GM18511 (cell line): ENCODE measurements at regions not wholly inside any gene's neighbourhood (a gene's known extent, or its start where the extent isn't known, plus 50 kb on each side); places are given as distances from the start of the nearest gene placed in this dataset.
A peak's percentile ranks its signal among the peaks of the same experiment; 100 is the strongest.

ENCODE experiments used
- ATAC-seq: cut with Tn5 transposase; IDR thresholded peaks from one replicate; pipeline ENCODE4 v1.9.1; 2021; ENCODE audit warnings: mild to moderate bottlenecking, moderate library complexity; ENCODE audit not compliant: unreplicated experiment

DNA sequence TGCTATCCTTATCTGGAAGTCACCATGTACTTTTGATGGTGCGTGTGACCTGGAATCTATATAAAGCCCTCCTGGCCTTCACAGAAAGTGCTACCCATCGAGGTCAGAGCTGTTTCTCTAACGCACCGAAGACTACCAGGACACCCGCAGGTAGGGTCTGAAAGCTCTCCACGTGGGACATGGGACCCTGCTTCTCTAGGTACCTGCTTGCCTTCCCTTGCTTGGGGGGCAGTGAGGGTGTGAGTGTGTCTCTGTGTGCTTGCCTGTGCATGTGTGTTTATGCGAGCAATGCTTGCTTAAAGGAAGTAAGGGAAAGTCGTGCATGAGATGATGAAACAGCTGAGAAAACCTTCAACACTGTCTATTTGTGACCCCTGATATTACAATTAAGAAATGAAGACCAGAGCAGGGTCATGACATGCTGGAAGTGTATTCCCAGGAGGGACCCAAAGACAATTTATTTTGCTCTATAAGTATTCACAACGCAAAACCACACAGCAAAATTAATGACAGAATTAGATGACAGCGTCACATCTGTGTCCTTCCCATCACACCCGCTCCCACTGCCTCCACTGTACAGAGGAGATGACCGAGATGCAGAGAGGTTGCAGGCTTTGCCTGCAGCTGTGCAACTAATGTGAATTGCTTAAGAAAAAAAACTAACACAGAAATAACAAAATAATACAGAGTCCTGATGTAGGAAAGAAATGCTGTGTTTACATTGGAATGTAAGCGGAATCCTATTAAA lies 76.4 kb upstream of the HELT start:
- no peak for ATAC-seq

DNA sequence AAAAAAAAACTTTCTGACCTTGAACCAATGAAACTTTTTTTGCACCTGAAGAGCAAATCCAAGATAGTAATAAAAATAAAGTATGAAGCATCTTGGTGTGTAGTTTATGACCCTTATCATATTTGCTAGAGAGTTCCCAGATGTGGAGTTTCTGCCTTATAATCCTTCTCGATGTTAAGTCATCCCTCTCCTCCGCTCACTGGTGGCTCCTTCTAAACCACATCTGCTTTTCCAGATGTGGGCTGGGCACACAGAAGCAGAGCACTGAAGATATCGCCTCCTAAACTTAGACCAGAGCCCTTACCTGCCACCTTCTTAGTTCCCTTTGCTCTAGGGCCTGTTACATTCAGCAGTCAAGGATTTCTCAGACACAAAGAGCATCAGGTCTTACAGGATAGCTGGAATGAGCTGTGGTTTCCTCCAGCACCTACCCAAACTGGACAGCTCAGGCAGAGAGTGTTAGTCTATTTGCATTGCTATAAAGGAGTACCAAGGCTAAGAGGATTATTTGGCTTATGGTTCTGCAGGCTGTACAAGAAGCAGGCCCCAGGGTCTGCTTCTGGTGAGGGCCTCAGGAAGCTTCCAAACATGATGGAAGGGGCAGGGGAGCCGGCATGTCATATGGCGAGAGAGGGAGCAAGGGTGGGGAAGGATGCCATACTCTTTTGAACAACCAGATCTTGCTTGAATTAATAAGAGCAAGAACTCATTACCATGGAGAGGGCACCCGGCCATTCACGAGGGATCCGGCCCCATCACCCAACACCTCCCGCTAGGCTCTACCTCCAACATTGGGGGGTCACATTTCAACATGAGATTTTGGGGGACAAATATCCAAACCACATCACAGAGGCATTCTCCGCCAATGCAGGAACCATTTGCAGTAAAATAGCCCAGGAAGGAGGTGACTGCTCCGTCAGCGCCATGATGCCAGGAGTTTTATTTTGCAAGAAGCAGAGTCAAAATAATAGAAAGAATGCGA lies 75.6 kb upstream of the HELT start:
- no peak for ATAC-seq

DNA sequence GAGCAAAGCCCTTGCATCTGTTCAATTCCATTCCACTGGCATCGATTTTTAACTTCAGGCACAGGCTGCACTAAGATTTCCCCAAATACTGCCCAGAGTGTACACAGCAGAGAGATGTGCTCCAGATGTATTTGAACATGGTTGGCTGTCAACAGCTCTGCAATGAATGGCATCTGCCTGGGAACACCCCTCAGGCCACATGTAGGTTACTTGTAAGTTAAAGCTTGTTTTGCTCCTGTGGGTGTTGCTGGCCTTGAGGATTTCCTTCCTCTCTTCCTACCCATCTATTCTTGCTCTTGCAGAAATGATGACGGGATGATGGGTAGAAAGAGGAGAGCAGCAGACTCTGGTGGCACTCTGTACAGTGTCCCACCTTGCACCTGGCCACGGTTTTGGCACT lies 69.3 kb upstream of the HELT start:
- ATAC-seq, result no peak

DNA sequence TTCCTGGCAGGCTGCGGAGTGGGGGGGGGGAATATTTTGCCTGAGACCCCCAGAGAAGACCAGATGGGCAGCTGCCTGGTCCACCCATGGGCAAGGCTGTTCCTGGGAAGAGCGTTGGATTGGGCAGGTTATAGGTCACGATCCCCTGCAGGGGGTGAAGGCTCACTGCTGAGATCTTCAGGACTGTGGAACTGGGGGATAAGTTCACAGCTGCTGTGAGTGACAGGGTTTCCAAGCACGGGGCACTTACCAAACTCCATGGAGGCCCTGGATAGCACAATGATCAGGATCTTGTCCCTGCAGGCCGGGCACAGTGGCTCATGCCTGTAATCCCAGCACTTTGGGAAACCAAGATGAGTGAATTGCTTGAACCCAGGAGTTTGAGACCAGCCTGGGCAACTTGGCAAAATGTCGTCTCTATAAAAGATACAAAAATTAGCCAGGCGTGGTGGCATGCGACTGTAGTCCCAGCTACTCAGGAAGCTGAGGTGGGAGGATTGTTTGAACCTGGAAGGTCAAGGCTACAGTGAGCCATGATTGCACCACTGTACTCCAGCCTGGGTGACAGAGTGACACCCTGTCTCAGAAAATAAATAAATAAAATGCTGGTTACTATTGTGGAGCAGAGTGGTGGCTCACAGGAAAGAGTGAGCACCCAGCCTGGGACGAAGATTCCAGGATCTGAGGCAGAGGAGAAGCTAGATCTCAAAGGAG lies 68.0 kb upstream of the HELT start:
- ATAC-seq, result no peak

DNA sequence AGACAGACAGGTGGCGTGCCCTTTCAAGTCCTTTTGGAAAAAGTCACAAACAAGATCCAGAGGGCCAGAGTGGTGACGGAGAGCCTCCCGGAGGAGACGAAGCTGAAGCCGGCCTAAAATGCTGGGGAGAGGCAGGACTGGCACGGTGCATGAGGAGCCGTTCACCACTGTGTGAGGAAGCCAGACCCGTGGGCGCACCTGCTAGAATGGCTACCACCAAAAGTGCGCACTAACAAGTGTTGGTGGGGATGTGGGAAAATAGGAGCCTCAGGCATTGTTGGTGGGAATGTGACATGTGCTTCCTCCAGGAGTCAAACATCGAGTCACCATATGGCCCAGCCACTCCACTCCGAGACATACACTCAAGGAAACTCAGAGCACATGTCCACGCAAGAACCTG lies 67.4 kb upstream of the HELT start:
- no peak for ATAC-seq

DNA sequence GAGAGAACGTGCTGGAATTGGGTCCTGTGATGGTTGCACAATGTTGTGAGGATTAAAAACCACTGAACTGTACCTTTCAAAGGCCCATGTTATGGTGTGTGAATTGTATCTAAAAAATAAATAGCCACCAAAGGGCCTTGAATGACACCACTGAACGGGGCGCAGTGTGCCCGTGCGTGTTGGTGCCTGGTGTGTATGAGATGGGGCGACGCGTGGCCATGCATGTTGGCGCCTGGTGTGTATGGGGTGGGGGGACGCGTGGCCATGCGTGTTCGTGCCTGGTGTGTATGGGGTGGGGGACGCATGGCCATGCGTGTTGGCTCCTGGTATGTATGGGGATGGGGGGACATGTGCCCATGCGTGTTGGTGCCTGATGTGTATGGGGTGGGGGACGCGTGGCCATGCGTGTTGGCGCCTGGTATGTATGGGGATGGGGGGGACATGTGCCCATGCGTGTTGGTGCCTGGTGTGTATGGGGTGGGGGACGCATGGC lies 66.6 kb upstream of the HELT start:
- ATAC-seq, result no peak

DNA sequence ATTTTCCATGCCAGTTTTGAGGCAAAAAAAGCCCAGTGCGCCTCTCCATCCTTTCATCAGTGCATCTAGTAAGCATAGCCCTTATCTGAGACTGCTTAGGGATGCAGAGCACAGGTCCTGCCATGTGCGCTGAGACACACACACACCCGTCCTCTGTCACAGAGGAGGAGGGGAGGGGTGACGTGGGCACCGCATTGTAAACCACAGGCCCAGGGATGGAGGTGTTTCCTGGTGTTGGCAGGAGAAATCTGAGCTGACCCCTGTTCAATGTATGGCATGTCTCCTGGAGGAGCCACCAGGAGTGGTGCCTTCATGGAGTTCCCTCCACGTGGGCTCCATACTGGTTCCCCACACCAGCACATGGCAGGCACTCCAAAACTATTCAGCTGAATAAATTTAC lies 65.8 kb upstream of the HELT start:
- ATAC-seq, result no peak

DNA sequence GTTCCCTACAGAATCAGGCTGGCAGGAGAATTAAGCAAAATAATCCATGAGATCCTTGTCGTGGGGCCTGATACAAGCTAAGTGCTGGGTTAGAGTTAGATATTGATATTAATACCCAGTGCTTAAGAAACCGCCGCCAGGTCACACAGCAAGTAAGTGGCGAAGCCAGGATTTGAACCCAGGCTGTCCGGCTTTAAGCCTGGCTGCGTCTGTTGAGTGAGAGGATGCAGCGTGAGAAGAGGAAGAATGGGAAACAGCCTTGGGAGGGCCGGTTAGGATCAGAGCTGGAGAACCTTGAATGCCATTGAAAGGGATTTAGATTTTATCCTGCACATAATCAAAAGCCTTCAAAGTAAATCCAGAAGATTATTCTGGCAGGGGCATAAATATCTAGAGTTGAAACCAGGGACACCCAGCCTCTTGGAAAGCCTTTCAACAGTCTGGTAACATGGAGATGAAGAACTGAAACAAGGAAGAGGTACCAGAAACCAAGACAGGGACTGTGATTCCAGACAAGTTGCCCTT lies 64.8 kb upstream of the HELT start:
- ATAC-seq, result no peak

DNA sequence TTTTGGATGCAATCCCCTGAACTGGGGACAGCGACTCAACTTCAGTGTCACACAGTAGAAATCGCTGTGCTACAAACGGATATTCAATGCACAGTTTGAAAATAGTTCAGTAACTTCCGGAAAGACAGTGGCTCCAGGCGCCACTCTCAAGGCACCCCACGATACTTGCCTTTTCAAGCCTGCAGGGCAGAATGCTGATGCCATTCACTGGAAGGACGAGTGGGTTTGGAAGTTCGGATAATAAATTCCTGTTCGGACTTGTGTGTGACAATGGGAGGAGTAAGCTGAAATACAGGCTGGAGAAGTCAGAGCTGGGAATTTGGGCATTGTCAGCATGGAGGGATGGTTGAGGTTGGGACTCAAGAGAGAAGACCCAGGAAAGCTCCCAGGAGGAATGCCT lies 64.3 kb upstream of the HELT start:
- ATAC-seq, result no peak

DNA sequence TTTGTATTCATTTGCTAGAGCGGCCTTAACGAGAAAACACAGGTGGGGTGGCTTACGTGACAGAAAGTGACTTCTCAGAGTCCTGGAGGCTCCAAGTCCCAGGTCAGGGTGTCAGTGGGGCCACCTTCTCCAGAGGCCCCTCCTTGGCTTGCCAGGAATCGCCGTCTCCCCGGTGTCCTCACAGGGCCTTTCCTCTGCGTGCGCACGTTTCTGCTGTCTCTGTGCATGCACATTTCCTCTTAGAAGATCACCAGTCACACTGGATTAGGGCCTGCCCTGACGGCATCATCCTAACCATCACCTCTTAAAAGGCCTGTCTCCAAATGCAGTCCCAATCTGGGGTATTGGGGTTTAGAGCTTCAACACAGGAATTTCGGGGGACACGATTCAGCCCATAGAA lies 63.8 kb upstream of the HELT start:
- no peak for ATAC-seq

DNA sequence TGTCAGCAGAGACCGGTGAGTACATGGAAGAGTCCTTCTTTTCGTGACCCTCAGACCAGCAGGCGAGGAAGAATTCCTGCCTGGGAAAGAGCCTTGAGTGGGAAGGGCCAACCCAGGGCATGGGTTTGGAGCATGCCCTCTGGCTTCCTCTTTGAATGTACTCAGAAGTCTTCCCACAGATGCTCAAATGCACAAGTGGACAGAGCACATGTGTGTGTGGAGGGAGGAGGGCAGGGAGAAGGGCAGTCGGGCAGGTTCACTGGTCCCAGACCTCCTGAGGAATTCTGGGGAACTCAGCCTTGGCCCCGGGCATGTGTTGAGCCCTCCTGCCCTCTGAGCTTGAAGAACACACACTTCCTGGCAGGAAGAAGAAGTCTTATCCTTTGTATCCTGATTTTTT lies 63.2 kb upstream of the HELT start:
- no peak for ATAC-seq

DNA sequence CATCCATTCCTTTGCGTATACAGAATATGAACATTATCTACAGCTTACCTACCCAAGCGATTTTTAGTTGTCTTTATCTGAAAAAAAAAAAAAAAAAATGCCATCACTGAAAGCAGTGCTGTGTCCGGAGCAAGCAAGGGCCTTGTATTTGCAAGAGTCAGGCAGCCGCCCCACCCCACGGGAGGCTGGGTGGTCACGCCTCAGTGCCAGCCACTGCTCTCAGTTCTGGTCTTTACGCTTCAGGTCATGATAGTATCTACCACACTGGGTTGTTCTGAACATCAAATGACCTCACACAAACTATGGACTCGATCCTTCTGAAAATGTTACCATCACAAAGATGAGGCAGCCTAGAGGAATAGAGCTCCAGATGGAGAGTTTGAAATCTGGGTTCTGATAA lies 62.7 kb upstream of the HELT start:
- peak; percentile 98 for ATAC-seq

DNA sequence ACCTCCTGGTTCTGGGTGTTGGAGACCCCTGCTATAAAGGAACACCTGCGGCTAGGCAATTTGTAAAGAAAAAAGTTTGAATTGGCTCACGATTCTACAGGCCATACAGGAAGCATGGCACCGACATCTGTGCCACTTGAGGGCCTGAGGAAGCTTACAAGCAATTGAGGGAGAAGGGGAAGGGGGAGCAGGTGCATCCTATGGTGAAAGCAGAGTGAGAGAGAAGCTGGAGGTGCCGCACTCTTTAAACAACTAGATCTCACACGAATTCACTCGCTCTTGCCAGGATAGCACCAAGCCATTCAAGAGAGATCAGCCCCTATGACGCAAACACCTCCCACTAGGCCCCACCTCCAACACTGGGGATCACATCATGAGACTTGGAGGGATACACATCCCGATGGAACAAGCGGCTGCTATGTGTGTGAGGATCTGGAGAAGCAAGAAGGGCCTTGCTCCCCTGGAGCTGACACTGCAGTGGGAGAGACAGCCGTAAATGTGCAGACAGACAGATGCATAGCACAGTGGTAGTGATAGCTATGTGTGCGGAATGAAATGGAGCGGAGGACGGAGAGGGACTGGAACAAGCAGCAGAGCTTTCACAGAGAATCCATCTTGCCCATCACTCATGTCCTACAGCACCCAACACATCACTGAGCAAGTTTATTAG lies 60.7 kb upstream of the HELT start:
- no peak for ATAC-seq

DNA sequence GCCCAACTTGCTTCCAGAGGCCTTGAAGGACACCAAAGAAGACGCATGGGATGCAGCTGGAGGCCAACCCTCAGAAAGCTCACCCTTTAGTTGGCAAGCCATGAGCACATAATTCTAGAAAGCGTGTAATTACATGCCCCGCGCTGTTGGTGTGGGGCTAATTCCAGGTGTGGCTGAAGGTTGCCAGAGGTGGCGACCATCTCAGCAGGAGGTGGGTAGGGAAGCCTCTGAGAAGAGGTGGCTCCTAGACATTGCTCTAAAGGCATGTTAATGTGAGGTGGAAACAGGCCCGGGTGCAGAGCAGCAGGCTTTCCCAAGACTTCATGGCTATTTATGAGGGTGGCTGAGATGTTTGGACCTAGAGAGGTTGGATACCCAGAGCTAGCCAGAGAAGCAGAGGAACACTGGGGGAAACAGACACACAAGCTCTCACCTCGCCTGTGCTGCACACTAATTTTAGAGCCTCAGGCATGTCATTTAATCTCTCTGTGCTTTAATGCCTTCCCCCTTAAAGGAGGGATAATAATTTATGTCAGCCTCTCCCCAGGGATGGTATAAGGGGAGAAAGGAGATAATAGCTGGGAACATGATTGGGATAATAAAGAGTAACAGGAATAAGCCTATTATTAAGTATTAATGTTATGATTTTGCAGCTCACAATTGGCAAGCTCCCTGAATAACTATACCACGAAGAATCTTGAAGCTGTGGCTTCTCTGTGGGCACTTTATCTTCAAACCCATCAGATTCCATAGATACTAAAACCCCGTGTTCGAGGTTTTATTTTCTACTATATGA lies 60.0 kb upstream of the HELT start:
- ATAC-seq, result no peak

DNA sequence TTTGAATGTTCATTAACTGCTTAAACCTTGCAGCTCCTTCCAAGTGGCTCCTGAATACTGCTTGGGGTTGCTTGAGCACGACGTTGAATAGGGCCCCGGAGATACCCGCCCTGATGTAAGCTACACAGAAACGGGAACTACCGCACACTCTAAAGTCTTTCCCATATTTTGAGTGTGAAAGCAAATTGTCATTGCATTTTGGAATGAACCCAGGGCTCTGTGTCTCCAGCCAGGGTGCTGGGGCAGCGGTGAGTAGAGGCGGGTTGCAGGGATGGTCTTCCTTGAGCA lies 59.4 kb upstream of the HELT start:
- ATAC-seq, result no peak

DNA sequence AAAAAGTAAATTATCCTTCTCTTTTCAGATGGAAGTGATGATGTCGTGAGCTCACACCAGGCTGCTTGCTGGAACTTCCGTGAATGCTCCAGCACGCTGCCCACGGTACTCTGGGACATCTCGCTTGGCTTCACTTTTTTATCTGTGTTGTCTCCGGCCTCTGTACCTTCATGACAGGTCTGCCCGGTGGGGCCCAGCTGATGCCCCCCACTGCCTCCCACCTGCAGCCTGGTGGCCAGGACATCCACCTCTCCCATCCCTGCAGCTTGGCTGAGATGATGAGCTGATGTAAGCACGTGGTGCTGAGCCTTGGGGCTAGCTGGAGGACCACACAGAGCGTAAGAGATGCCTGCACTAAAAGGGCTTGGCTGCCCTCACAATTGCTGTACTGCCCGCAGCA lies 59.0 kb upstream of the HELT start:
- ATAC-seq, result no peak

DNA sequence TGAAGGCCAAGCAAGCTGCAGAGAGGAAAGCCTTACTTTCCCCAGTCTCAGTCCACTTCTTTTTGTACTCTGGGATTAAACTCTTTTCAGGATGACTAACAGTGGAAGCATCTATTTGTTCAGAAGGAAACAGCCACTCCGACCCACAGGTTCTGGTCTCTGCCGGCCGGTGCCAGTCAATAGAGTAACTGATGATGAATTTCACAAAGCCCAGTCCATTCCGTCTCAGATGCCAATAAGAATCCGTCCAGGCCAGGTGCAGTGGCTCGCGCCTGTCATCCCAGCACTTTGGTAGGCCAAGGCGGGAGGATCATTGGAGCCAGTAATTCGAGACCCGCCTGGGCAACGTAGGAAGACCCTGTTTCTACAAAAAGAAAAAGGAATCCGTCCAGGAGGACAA lies 58.5 kb upstream of the HELT start:
- ATAC-seq, result no peak

DNA sequence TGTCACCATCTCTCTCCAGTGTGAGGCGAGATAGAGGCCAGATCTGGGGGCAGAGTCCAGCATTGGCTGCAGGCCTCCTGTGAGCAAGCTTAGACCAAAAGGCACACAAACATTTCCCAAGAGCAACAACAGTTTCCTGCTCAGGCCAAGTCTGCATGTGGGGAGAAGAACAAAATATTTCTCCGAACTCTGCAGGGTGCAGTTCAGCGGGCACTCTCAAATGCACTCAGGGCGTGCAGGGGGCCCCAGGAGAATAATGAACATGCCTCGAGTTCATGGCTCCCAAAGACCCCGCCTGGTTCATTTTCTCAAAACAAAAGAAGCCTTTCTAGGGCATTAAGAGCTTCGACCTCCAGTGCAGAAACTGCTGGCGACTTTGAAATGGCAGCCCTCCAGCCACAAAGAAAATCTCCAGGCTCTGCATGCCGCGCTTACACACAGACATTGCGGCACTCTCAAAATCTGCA lies 57.8 kb upstream of the HELT start:
- no peak for ATAC-seq

DNA sequence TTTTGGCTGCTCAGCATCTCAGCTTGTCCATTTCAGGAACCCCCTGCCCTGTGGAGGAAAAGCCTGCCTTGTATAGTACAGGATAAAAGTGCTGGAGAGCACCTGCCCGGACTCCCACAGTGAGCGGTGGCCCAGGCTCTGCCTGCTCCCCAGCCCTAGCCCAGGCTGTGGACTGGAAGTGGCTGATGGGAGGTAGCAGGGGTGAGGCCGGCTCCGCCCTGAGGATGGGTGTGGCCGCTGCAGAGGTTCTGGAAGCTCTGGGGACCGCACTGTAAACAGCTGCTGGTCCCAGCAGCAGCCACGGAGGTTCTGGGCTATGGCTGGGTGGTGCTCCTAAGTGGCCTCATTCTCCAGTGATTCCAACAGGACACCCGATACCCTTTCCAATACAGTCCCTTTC lies 56.6 kb upstream of the HELT start:
- no peak for ATAC-seq

DNA sequence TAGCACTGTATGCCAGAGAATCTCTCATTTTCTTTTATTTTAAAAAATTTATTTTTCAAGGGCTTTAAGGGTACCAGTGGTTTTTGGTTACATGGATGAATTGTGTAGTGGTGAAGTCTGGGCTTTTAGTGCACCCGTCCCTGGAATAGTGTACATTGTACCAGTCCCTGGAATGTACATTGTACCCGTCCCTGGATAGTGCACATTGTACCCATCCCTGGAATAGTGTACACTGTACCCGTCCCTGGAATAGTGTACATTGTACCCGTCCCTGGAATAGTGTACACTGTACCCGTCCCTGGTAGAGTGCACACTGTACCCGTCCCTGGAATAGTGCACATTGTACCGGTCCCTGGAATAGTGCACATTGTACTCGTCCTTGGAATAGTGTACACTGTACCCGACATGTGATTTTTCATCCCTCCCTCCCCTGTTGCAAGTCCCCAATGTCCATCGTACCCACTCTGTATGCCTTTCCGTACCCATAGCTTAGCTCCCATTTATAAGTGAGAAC lies 56.1 kb upstream of the HELT start:
- ATAC-seq, result no peak
